ENCODE measurements at regions not wholly inside any gene's neighbourhood (a gene's known extent, or its start where the extent isn't known, plus 50 kb on each side); places are given as distances from the start of the nearest gene placed in this dataset.

GRCh38 chr16:8476824-8477223, 113.5 kb downstream of the TMEM114 start:
- no peaks in the 10 kb centered on the region for H3K4me1 Mint-ChIP-seq
- ATAC-seq, result no peak

DNA sequence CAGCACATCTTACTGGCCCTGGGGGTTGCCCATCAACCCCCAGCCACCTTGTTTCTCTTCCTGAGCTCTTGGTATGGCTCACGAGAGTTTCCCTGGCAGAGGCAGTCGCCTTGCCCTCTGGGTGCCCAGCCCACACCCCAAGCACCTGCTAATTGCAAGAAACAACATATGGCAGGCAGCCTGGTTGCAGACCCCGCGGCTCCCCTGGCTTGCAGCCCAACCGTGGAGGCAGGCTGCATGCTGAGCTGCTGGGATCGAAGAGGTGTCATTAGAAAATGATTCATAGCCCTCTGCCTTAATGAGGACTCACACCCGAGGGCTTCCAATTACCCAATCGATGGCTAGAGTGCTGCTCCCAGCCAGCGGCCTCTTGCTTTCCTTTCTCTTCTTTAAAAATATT, 115.7 kb downstream of the TMEM114 start:
- H3K27me3 Mint-ChIP-seq, result no peaks in the 10 kb centered on the region
- no peak overlapping the region for H3K27ac Mint-ChIP-seq
- no peak for DNase-seq
- ATAC-seq, result no peak
- no peaks in the 10 kb centered on the region for H3K9me3 Mint-ChIP-seq
- H3K4me1 Mint-ChIP-seq, result no peaks in the 10 kb centered on the region
- no peak overlapping the region for H3K4me3 Mint-ChIP-seq
- H3K36me3 Mint-ChIP-seq (ENCODE audit: low read depth), result no peaks in the 10 kb centered on the region

More at GRCh38 chr16:8476824-8477223, 113.5 kb downstream of the TMEM114 start:
- no peak for DNase-seq
- Mint-ChIP-seq H3K9me3 (no peaks in the 10 kb centered on the region), H3K27ac (no peak overlapping the region), H3K36me3 (ENCODE audit: low read depth) (no peaks in the 10 kb centered on the region), H3K27me3 (no peaks in the 10 kb centered on the region), H3K4me3 (no peak overlapping the region)

DNA sequence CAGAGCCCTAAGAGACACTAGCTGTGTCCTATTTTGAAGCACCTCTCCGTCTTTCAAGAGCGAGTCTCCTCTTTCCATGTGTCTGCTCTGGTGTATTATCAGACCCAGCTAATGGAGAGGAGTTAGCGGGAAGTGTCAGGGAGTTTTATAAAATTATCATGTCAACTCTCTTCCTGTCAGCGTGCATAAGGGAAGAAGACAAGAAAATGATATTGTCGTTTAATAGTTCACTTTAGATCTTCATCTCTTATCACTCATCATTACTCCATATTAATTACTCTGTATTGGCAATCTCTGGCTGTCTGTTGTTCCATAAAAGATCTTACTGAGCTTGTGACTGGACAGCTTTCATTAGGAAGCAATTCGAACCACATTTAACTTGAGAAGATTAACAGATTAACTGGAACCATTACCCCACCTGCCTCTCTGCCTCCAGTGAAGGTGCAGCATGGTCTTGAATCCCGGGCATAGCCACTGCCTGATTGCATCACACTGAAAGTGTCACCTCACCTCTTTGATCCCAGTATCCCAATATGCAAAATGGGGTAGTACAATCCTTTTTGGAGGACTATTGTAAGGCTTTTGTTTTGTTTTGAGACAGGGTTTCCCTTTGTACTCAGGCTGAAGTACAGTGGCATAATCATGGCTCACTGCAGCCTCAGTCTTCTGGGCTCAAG, 121.1 kb downstream of the TMEM114 start:
- Mint-ChIP-seq H3K4me1 (no peaks in the 10 kb centered on the region), H3K4me3 (no peak overlapping the region), H3K36me3 (ENCODE audit: low read depth) (no peaks in the 10 kb centered on the region), H3K27ac (no peak overlapping the region), H3K27me3 (no peaks in the 10 kb centered on the region), H3K9me3 (no peaks in the 10 kb centered on the region)
- ATAC-seq (no peak), DNase-seq (no peak)

DNA sequence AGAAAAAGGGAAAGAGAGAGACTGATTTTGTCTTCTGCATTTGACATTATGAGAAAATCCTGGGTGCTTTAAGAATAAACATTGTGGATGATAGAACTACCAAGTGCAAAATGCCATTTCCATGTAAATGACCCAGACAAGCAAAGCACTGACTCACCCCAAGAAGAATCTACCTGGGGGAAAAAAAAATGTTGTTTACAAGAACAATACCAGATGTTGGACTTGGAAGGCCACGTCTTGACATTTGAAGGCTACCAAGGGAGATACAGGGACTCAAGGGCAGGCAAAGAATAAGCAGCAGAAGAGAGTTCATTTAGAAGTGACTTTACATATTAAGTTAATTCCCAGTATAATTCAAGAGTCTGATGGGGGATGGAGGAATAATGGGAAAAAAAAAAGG, 125.3 kb downstream of the TMEM114 start:
- DNase-seq (no peak), ATAC-seq (no peak)
- Mint-ChIP-seq H3K27me3 (no peaks in the 10 kb centered on the region), H3K4me3 (no peak overlapping the region), H3K9me3 (peaks cover 3% of the 10 kb centered on the region), H3K4me1 (no peaks in the 10 kb centered on the region), H3K36me3 (ENCODE audit: low read depth) (no peaks in the 10 kb centered on the region), H3K27ac (no peak overlapping the region)

DNA sequence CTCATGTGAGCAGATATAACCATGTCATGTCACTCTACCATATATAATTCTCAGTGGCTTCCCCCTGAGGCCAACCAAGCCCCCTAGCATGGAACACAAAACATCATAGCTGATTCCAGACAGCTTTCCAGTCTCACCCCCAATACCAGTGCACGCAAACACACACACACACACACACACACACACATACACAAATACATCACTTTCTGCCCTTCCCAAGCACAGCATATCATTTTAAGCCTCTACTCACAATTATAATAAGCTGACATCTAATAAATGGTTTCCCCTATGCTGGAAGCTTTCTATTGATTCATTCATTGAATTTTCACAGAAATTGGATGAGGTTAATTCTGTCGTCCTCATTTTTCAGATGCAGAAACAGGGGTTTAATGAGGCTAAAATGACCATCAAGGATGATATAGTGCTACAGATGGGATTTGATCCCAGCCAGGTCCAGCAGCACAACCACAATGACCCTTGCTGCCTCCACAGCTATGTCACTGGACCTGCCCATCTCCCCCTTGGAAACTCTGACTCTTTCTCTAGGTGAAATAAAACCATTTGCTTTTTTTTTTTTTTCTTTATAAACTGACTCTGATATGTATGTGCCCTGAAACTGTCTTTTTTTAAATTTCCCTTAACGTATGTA, 131.1 kb downstream of the TMEM114 start:
- Mint-ChIP-seq H3K27ac (no peak overlapping the region), H3K4me3 (no peak overlapping the region), H3K4me1 (no peaks in the 10 kb centered on the region), H3K36me3 (ENCODE audit: low read depth) (no peaks in the 10 kb centered on the region), H3K9me3 (peaks cover 4% of the 10 kb centered on the region), H3K27me3 (no peaks in the 10 kb centered on the region)
- DNase-seq (no peak), ATAC-seq (no peak)

DNA sequence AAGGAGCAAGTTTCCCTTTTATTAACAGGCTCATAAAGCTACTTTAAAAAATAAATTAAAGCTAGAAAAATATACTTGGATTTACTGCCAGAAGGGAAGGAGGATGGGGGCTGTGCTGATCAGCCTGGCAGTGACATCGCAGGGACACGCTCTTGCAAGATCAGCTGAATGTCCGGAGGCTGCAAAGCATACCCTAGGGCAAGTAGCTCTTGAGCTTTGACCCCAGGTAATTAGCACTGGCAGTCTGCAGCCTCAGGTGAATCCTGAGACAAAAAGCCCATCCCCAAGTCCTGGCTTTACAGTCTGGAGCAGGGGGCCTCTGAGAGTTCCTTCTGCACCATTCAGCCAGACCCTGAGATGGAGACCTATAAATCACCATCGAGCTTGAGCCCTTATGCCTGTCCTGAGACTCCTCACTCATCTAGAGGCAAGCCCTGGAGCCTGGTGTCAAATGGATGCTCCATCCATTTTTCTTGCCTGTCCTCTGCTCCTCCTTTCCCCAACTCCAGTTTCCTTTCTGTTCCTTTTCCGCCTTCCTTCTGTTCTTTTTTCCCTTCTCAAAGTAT, 131.7 kb downstream of the TMEM114 start:
- ATAC-seq (no peak), DNase-seq (no peak)
- Mint-ChIP-seq H3K9me3 (peaks cover 4% of the 10 kb centered on the region), H3K4me1 (no peaks in the 10 kb centered on the region), H3K4me3 (no peak overlapping the region), H3K36me3 (ENCODE audit: low read depth) (no peaks in the 10 kb centered on the region), H3K27ac (no peak overlapping the region), H3K27me3 (no peaks in the 10 kb centered on the region)

DNA sequence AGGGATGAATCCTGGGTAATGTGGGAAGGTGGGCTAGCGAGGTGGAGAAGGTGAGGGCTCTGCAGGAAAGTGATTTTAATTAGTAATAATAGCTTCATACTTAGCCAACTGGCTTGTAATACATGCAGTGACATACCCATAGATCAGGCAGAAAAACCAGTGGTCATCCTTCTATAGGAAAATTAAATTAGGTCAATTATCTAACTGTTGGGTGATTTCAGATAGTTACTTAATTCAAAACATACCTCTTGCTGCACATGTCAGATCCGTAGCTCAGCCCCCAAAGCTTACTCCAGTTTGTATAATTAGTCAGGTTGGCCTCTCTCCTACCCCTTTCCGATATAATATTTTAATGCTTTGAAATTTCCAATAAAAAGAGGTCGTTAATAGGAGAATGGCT, 137.0 kb downstream of the TMEM114 start:
- Mint-ChIP-seq H3K36me3 (ENCODE audit: low read depth) (no peaks in the 10 kb centered on the region), H3K4me3 (no peak overlapping the region), H3K27ac (no peak overlapping the region), H3K27me3 (peaks cover 2% of the 10 kb centered on the region), H3K9me3 (no peaks in the 10 kb centered on the region), H3K4me1 (no peaks in the 10 kb centered on the region)
- no peak for ATAC-seq
- DNase-seq, result no peak

DNA sequence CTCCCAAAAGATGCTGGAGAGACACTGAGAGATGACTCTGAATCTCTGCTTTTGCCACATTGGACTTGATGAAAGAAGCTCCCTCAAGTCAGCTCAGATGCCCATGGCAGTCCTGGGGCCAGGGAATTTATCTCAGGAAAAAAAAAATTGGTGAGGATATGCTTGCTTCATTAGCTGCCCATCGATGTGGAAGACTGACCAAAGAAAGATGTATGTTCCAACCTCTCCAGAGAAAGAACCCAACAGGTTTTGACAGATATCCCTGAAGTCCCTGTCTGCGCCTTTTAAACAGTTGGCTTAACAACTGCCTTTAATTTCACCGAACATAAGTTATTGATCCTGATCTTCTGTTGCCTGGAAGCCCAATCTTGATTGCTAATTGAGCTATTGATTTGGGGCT, 137.4 kb downstream of the TMEM114 start:
- no peak overlapping the region for H3K27ac Mint-ChIP-seq
- peaks cover 2% of the 10 kb centered on the region for H3K27me3 Mint-ChIP-seq
- no peak overlapping the region for H3K4me3 Mint-ChIP-seq
- no peaks in the 10 kb centered on the region for H3K9me3 Mint-ChIP-seq
- no peaks in the 10 kb centered on the region for H3K36me3 Mint-ChIP-seq (ENCODE audit: low read depth)
- no peaks in the 10 kb centered on the region for H3K4me1 Mint-ChIP-seq
- ATAC-seq (no peak), DNase-seq (no peak)

DNA sequence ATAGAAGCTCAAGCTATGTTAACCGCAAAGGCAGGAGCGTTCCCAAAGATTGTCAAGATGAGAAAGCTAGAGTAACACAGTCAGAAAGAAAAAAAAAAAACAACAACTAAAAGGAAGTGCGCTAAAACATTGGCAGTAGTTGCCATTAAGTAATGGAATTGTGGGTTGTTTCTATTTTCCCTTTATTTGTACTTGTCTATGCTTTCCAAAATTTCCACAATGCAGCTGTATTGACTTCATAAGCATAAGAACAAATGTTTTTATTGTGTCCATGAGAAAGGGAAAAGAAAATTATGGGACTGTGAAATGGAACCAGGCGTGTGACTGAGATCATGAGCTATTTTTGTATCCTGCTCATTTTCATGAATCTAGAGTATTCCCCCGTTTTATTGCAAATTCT, 153.4 kb downstream of the TMEM114 start:
- no peak overlapping the region for H3K27ac Mint-ChIP-seq
- H3K36me3 Mint-ChIP-seq (ENCODE audit: low read depth), result no peaks in the 10 kb centered on the region
- H3K4me3 Mint-ChIP-seq, result no peak overlapping the region
- no peaks in the 10 kb centered on the region for H3K4me1 Mint-ChIP-seq
- DNase-seq, result no peak
- no peaks in the 10 kb centered on the region for H3K27me3 Mint-ChIP-seq
- no peak for ATAC-seq
- H3K9me3 Mint-ChIP-seq, result no peaks in the 10 kb centered on the region

GRCh38 chr16:8431783-8432182, 158.5 kb downstream of the TMEM114 start:
- Mint-ChIP-seq H3K4me1 (no peaks in the 10 kb centered on the region), H3K27ac (no peak overlapping the region), H3K4me3 (no peak overlapping the region), H3K36me3 (ENCODE audit: low read depth) (no peaks in the 10 kb centered on the region), H3K9me3 (no peaks in the 10 kb centered on the region), H3K27me3 (no peaks in the 10 kb centered on the region)
- ATAC-seq (no peak), DNase-seq (no peak)

DNA sequence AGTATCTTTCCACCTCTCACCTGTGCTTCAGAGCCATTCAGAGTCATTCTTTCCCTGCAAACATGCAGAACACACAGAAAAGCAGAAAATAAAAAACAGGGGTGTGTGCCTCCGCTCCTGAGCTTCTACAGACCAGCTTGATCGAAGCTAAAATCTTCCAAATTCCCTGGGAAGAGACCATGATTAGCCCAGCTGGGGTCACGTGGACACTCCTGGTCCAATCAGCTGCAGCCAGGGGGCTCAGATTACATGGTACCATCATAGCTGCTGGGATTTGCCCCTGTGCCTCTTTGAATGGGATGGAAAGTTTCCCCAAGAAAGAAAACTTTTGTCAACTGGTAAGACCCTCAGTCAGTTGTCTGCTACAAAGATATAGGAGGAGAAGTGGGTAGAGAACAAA, 159.9 kb downstream of the TMEM114 start:
- Mint-ChIP-seq H3K4me3 (no peak overlapping the region), H3K4me1 (no peaks in the 10 kb centered on the region), H3K9me3 (no peaks in the 10 kb centered on the region), H3K27ac (no peak overlapping the region), H3K36me3 (ENCODE audit: low read depth) (no peaks in the 10 kb centered on the region), H3K27me3 (no peaks in the 10 kb centered on the region)
- ATAC-seq, result no peak
- no peak for DNase-seq

DNA sequence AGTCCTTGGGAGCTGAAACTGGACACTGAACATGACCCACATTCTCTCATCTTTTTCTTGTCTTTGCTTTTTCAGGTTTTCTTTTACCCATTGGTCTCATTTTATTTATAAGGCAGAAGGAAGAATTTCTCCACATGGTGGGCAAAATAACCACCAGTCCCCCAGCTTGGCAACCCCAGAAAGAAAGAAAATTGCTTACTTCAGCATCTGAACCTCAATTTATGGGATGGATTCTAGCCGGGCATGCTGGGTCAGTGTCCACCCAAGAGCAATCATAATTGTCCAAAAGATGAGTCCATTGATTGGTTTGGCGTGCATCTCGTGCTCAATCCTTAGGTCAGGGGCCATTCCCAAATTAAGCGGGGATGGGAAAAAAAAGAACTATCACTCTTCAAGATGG, 163.7 kb downstream of the TMEM114 start:
- H3K27me3 Mint-ChIP-seq, result no peaks in the 10 kb centered on the region
- H3K27ac Mint-ChIP-seq, result no peak overlapping the region
- no peak for ATAC-seq
- H3K4me3 Mint-ChIP-seq, result no peak overlapping the region
- no peaks in the 10 kb centered on the region for H3K9me3 Mint-ChIP-seq
- no peaks in the 10 kb centered on the region for H3K4me1 Mint-ChIP-seq
- DNase-seq, result no peak
- no peaks in the 10 kb centered on the region for H3K36me3 Mint-ChIP-seq (ENCODE audit: low read depth)

GRCh38 chr16:8417145-8417544, 173.2 kb downstream of the TMEM114 start:
- Mint-ChIP-seq H3K4me3 (no peak overlapping the region), H3K9me3 (peaks cover under 1% of the 10 kb centered on the region), H3K27ac (no peak overlapping the region), H3K4me1 (no peaks in the 10 kb centered on the region), H3K27me3 (peaks cover 3% of the 10 kb centered on the region), H3K36me3 (ENCODE audit: low read depth) (no peaks in the 10 kb centered on the region)
- DNase-seq (no peak), ATAC-seq (no peak)

DNA sequence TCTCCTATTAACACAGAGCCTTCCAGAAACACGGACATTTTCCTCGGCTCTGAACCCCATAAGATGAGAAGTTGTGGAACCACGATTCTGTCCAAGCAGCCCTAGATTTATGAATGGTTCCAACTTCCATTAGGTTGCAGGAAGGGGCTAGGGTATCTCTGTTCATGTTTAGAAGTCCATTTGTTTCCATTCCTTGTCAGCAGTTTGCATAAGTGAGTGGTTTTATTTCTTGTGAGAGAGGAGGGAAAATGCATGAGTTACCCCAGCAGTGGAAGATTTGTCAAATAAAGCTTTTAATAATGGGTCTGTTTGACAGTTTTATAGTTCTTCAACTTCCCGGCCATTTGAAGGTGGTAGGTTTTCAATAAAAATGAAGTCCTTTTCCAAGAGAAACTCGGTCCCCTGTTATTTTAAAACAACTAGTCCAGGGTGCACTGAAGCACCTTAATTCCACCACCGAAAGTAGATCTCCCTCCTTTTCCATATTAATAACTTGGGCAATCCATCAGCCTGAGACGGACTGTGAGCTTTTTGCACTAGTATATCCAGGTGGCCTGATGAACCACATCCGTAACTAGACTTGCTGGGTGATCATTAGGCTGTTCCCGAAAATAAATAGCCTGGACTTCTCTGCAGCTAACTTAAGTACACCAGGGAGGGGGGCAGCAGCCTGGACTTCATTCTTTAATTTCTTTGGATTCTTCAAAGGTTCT, 181.3 kb downstream of the TMEM114 start:
- DNase-seq, result no peak
- Mint-ChIP-seq H3K4me1 (no peaks in the 10 kb centered on the region), H3K36me3 (ENCODE audit: low read depth) (no peaks in the 10 kb centered on the region), H3K4me3 (no peak overlapping the region), H3K27ac (no peak overlapping the region), H3K9me3 (peaks cover 12% of the 10 kb centered on the region), H3K27me3 (no peaks in the 10 kb centered on the region)
- no peak for ATAC-seq

- Mint-ChIP-seq H3K27me3 (no peaks in the 10 kb centered on the region), H3K4me3 (no peak overlapping the region), H3K27ac (no peak overlapping the region), H3K36me3 (ENCODE audit: low read depth) (no peaks in the 10 kb centered on the region), H3K4me1 (no peaks in the 10 kb centered on the region), H3K9me3 (peaks cover 12% of the 10 kb centered on the region)
- DNase-seq, result no peak
- ATAC-seq, result no peak
Measured at GRCh38 chr16:8407351-8407750, 183.0 kb downstream of the TMEM114 start.

All from activated naive CD8-positive, alpha-beta T cell treated with anti-CD3 and anti-CD28 coated beads, Interleukin-2, amount 50 U/mL, for 24 hours (primary cell).